Keratinocyte (primary cell): ENCODE measurements at regions not wholly inside any gene's neighbourhood (a gene's known extent, or its start where the extent isn't known, plus 50 kb on each side); places are given as distances from the start of the nearest gene placed in this dataset.

Source experiments
- DNase-seq: peaks from one replicate; pipeline ENCODE4 v3.0.0-alpha.2; 2011; ENCODE audit warnings: low read depth, missing footprints, low spot score
- FAIRE-seq: peaks from 2 replicates; lab custom pipeline; 2011; peaks lifted over from hg19 to GRCh38; lab: Jason Lieb, UNC
- H2AFZ ChIP-seq: 2 replicates; pipeline ENCODE4 v1.6.0; 2012; ENCODE audit warnings: low read length, control low read depth, inconsistent platforms; ENCODE audit not compliant: control insufficient read depth
- H3K27ac ChIP-seq: 2 replicates; pipeline ENCODE4 v1.5.1; 2011; ENCODE audit warnings: low read length; ENCODE audit not compliant: control insufficient read depth, insufficient read depth
- H3K27me3 ChIP-seq: 3 replicates; pipeline ENCODE4 v1.6.0; 2011; ENCODE audit warnings: low read length; ENCODE audit not compliant: control insufficient read depth, insufficient read depth; ENCODE audit errors: extremely low read depth
- H3K36me3 ChIP-seq, 2 experiments: 2 replicates in 1 of 2; 3 replicates in 1 of 2; pipeline ENCODE4 v1.5.1; 2011; ENCODE audit warnings: low read length in 2 of 2, mild to moderate bottlenecking in 1 of 2; ENCODE audit not compliant: control insufficient read depth in 2 of 2, insufficient read depth in 2 of 2; ENCODE audit errors: extremely low read depth in 1 of 2
- H3K4me1 ChIP-seq: 3 replicates; pipeline ENCODE4 v1.5.1; 2011; ENCODE audit warnings: low read length; ENCODE audit not compliant: control insufficient read depth, insufficient read depth; ENCODE audit errors: extremely low read depth
- H3K4me2 ChIP-seq: 3 replicates; pipeline ENCODE4 v1.6.0; 2011; ENCODE audit warnings: low read depth, low read length; ENCODE audit not compliant: control insufficient read depth, insufficient read depth; ENCODE audit errors: extremely low read depth
- H3K4me3 ChIP-seq, 3 experiments: fragments of 200-600 bp in 1 of 3; sonication (generic) in 1 of 3; 2 replicates in 2 of 3; 3 replicates in 1 of 3; pipeline ENCODE4 v1.5.1; 2011 to 2016; ENCODE audit warnings: low read length in 3 of 3, mild to moderate bottlenecking in 3 of 3, control low read depth in 2 of 3, inconsistent platforms in 1 of 3, low read depth in 1 of 3, mixed read lengths in 1 of 3, mixed run types in 1 of 3, moderate library complexity in 1 of 3; ENCODE audit not compliant: control insufficient read depth in 2 of 3, insufficient read depth in 2 of 3; ENCODE audit errors: extremely low read depth in 1 of 3
- H3K79me2 ChIP-seq: 2 replicates; pipeline ENCODE4 v1.6.0; 2012; ENCODE audit warnings: low read length; ENCODE audit not compliant: control insufficient read depth, insufficient read depth
- H3K9ac ChIP-seq: 3 replicates; pipeline ENCODE4 v1.6.0; 2011; ENCODE audit warnings: low read length; ENCODE audit not compliant: control insufficient read depth, insufficient read depth; ENCODE audit errors: extremely low read depth
- H3K9me1 ChIP-seq: 3 replicates; pipeline ENCODE4 v1.6.0; 2011; ENCODE audit warnings: low read length; ENCODE audit not compliant: control insufficient read depth, insufficient read depth; ENCODE audit errors: extremely low read depth
- H3K9me3 ChIP-seq: 2 replicates; pipeline ENCODE4 v1.5.1; 2012; ENCODE audit warnings: low read depth, low read length; ENCODE audit not compliant: control insufficient read depth
- H4K20me1 ChIP-seq: 3 replicates; pipeline ENCODE4 v1.6.0; 2011; ENCODE audit warnings: low read length; ENCODE audit not compliant: control insufficient read depth, insufficient read depth; ENCODE audit errors: extremely low read depth
- CTCF ChIP-seq, 3 experiments: IDR thresholded peaks in 1 of 3; conservative IDR thresholded peaks in 1 of 3; optimal IDR thresholded peaks in 1 of 3; 2 replicates in 2 of 3; 3 replicates in 1 of 3; pipeline versions ENCODE3 to v1.5.1; 2011; ENCODE audit warnings: low read length in 3 of 3, mild to moderate bottlenecking in 3 of 3, moderate library complexity in 2 of 3, control low read depth in 1 of 3, inconsistent platforms in 1 of 3; ENCODE audit not compliant: insufficient read depth in 2 of 3; ENCODE audit errors: extremely low read depth in 1 of 3
- EZH2 ChIP-seq: IDR thresholded peaks from one replicate; pipeline ENCODE4 v1.6.1; 2012; ENCODE audit warnings: inconsistent platforms, mild to moderate bottlenecking, low read length, moderate library complexity
- dilution Hi-C: fragments of 300-500 bp; cut with MboI; formaldehyde crosslinking; loops from one replicate; pipeline ENCODE4 v1.7.0; 2020; ENCODE audit warnings: low sequenced_read_pairs; ENCODE audit not compliant: extremely low pct_ligation_motif_present

GRCh38 chr9:4923580-4924544 lies 61.2 kb upstream of the JAK2 start:
- DNase-seq (no peak), FAIRE-seq (no peak)
- TF ChIP-seq EZH2 (no peak), CTCF (optimal IDR thresholded peaks at IDR 0.05 in 1 of 3, IDR thresholded peaks at IDR 0.05 in 1 of 3, conservative IDR thresholded peaks at IDR 0.05 in 1 of 3; ENCODE audit: extremely low read depth in 1 of 3, insufficient read depth in 2 of 3, low read length in 3 of 3) (peak; percentile 28 to 49 (median 32))
- H4K20me1 ChIP-seq: no peaks in the 10 kb centered on the region
- H3K4me3 ChIP-seq: no peak overlapping the region
- H3K9me1 ChIP-seq: no peaks in the 10 kb centered on the region
- no peak overlapping the region for H3K4me2 ChIP-seq
- no peaks in the 10 kb centered on the region for H3K27me3 ChIP-seq
- no peaks in the 10 kb centered on the region for H3K4me1 ChIP-seq
- dilution Hi-C loops: no loop called here
- H3K9ac ChIP-seq: no peak overlapping the region
- H3K9me3 ChIP-seq: no peaks in the 10 kb centered on the region
- no peak overlapping the region for H3K27ac ChIP-seq
- no peaks in the 10 kb centered on the region for H3K79me2 ChIP-seq
- H2AFZ ChIP-seq: no peak overlapping the region
- no peaks in the 10 kb centered on the region for H3K36me3 ChIP-seq

- TF ChIP-seq CTCF (optimal IDR thresholded peaks at IDR 0.05 in 1 of 3, IDR thresholded peaks at IDR 0.05 in 1 of 3, conservative IDR thresholded peaks at IDR 0.05 in 1 of 3; ENCODE audit: extremely low read depth in 1 of 3, insufficient read depth in 2 of 3, low read length in 3 of 3) (no peak), EZH2 (no peak)
- dilution Hi-C loops: no loop called here
- H3K9ac ChIP-seq: no peak overlapping the region
Observed at GRCh38 chr9:4926239-4926638, 58.8 kb upstream of the JAK2 start.

More at GRCh38 chr9:4926239-4926638, 58.8 kb upstream of the JAK2 start:
- Histone ChIP-seq H3K9me3 (no peaks in the 10 kb centered on the region), H3K27ac (no peak overlapping the region), H3K79me2 (no peaks in the 10 kb centered on the region), H2AFZ (no peak overlapping the region), H3K27me3 (no peaks in the 10 kb centered on the region), H4K20me1 (no peaks in the 10 kb centered on the region), H3K4me3 (no peak overlapping the region), H3K4me1 (no peaks in the 10 kb centered on the region), H3K9me1 (no peaks in the 10 kb centered on the region), H3K36me3 (no peaks in the 10 kb centered on the region), H3K4me2 (no peak overlapping the region)
- DNase-seq: no peak
- no peak for FAIRE-seq
